ENCODE measurements at regions not wholly inside any gene's neighbourhood (a gene's known extent, or its start where the extent isn't known, plus 50 kb on each side); places are given as distances from the start of the nearest gene placed in this dataset.

DNA sequence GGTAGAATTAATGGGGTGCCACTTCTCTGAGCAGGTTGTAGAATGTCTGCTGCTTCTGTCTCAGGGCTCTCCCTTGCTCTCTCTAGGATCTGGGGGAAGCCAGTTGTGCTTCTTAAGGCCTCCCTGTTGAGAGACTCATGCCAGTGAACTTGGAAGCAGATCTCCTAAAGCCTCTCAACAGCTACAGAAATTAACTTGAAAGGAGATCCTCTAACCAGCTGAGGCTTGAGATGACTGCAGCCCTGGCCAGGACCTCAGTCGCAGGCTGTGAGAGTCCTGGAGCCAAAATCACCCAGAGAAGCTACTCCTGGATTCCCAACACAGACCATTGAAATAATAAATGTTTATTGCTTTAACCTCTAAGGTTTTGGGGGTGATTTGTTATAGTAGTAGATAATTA is 180.2 kb upstream of the MARCKS start:
- no peak for TF ChIP-seq CTCF (IDR thresholded peaks at IDR 0.05)

GRCh38 chr6:113679051-113679450 is 178.1 kb upstream of the MARCKS start:
- no peak for TF ChIP-seq CTCF (IDR thresholded peaks at IDR 0.05)

GRCh38 chr6:113680301-113680700 is 176.8 kb upstream of the MARCKS start:
- TF ChIP-seq CTCF (IDR thresholded peaks at IDR 0.05): no peak

GRCh38 chr6:113683968-113684367 is 173.2 kb upstream of the MARCKS start:
- no peak for TF ChIP-seq CTCF (IDR thresholded peaks at IDR 0.05)

GRCh38 chr6:113684382-113684901 is 172.7 kb upstream of the MARCKS start:
- no peak for TF ChIP-seq CTCF (IDR thresholded peaks at IDR 0.05)

DNA sequence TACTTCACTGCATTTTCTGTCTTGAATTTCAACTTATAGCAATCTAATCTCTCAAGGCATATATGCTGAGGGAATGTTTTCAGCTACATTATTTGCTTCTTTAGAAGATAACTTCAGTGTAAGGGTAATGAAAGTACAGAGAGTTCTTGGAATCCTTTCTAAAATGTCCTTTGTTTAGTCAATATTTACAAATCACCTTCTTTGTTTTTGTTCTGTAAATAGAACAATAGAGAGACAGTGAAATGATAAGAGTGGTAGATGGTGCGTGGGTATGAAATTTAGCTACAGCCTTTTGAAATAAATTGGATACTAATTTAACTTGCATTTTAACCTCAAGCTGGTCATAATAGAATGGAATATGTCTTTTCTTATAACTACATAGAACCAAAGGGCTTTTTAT is 171.1 kb upstream of the MARCKS start:
- no peak for TF ChIP-seq CTCF (IDR thresholded peaks at IDR 0.05)

DNA sequence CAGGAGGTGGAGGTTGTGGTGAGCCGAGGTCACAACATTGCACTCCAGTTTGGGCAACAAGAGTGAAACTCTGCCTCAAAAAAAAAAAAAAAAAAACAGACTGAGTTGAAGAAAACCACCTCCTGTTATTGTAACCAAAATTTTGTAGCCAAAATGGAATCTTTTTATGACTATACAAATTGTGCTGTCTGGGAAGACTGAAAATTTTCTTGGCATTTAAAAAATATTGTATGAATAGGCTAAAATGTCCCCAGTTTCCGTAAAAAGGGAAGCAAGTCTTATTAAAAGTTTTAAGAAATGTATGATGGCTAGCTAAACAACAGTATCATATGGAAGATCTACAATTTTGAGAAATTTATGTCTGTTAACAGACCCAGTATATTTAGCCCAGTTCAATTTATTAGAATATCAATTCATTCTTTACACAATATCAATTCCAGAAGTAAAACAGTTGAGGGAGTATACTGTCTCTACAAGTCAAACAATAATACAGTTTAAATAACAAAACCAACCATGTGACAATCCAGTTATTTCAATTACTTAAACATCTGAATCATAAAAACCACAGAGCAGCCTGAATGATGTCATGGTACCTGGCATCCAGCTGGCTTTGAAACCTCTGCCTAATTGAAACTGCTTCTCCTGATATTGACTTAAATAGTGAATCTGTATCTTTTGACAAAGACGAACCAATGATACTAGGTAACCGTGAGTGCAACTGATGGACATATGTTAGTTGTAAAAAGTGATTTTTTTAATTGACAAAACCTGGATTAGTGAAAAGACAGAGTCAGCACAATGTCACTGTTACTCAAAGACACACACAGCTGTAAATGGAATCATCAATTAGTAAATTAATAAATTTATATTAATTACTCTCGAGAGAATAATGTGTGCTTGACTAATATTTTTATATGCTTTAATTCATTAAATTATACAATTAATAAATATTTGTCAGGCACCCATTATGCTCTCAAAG is 166.6 kb upstream of the MARCKS start:
- TF ChIP-seq CTCF (IDR thresholded peaks at IDR 0.05): no peak
